ENCODE measurements at regions not wholly inside any gene's neighbourhood (a gene's known extent, or its start where the extent isn't known, plus 50 kb on each side); places are given as distances from the start of the nearest gene placed in this dataset.

GRCh38 chr13:40026174-40026585 is 370.7 kb downstream of the COG6 start:
- Mint-ChIP-seq H3K4me3 (ENCODE audit: unreplicated experiment) (no peak overlapping the region), H3K27me3 (ENCODE audit: insufficient read depth, unreplicated experiment) (peaks cover 3% of the 10 kb centered on the region), H3K36me3 (ENCODE audit: insufficient read depth, unreplicated experiment) (no peaks in the 10 kb centered on the region), H3K4me1 (ENCODE audit: low read depth, unreplicated experiment) (peaks cover 7% of the 10 kb centered on the region), H3K27ac (ENCODE audit: unreplicated experiment) (no peak overlapping the region), H3K9me3 (ENCODE audit: unreplicated experiment) (no peaks in the 10 kb centered on the region)
- Histone ChIP-seq H3K4me1 (no peaks in the 10 kb centered on the region), H3K9me3 (no peaks in the 10 kb centered on the region), H3K4me3 (ENCODE audit: low read depth, low read length) (no peak overlapping the region), H3K27me3 (replicated peaks; ENCODE audit: control insufficient read depth, insufficient read depth, low read length) (no peaks in the 10 kb centered on the region), H3K36me3 (ENCODE audit: control insufficient read depth, insufficient read depth, low read length) (no peaks in the 10 kb centered on the region)
- DNase-seq = no peak
- CTCF ChIA-PET = no interaction called here
- BruUV-seq (replicated peaks) = no TSS peak
- POLR2A ChIA-PET = no interaction called here
- intact Hi-C loops (cut with micrococcal nuclease; ENCODE audit: unreplicated experiment) = no loop called here
- no peak for TF ChIP-seq CTCF (IDR thresholded peaks at IDR 0.05; ENCODE audit: insufficient read depth in 1 of 2, low read depth in 1 of 2, low read length in 1 of 2, severe bottlenecking in 1 of 2, unreplicated experiment in 1 of 2)

- Mint-ChIP-seq H3K4me3 (ENCODE audit: unreplicated experiment) (no peak overlapping the region), H3K4me1 (ENCODE audit: low read depth, unreplicated experiment) (peaks cover 7% of the 10 kb centered on the region), H3K36me3 (ENCODE audit: insufficient read depth, unreplicated experiment) (no peaks in the 10 kb centered on the region), H3K27me3 (ENCODE audit: insufficient read depth, unreplicated experiment) (peaks cover 3% of the 10 kb centered on the region), H3K27ac (ENCODE audit: unreplicated experiment) (no peak overlapping the region), H3K9me3 (ENCODE audit: unreplicated experiment) (no peaks in the 10 kb centered on the region)
- no TSS peak for BruUV-seq (replicated peaks)
- H3K4me3 ChIP-seq (ENCODE audit: low read depth, low read length) = no peak overlapping the region
- H3K4me1 ChIP-seq = no peaks in the 10 kb centered on the region
- ChIA-PET POLR2A (no interaction called here), CTCF (no interaction called here)
- no peak for TF ChIP-seq CTCF (IDR thresholded peaks at IDR 0.05; ENCODE audit: insufficient read depth in 1 of 2, low read depth in 1 of 2, low read length in 1 of 2, severe bottlenecking in 1 of 2, unreplicated experiment in 1 of 2)
- H3K27me3 ChIP-seq (replicated peaks; ENCODE audit: control insufficient read depth, insufficient read depth, low read length) = no peaks in the 10 kb centered on the region
- no peaks in the 10 kb centered on the region for H3K9me3 ChIP-seq
- no peaks in the 10 kb centered on the region for H3K36me3 ChIP-seq (ENCODE audit: control insufficient read depth, insufficient read depth, low read length)
- intact Hi-C loops (cut with micrococcal nuclease; ENCODE audit: unreplicated experiment) = no loop called here
- DNase-seq = no peak
Observed at GRCh38 chr13:40026741-40027140, 371.3 kb downstream of the COG6 start.

- TF ChIP-seq CTCF (IDR thresholded peaks at IDR 0.05; ENCODE audit: insufficient read depth in 1 of 2, low read depth in 1 of 2, low read length in 1 of 2, severe bottlenecking in 1 of 2, unreplicated experiment in 1 of 2) = no peak
- Histone ChIP-seq H3K4me1 (no peaks in the 10 kb centered on the region), H3K36me3 (ENCODE audit: control insufficient read depth, insufficient read depth, low read length) (no peaks in the 10 kb centered on the region), H3K9me3 (no peaks in the 10 kb centered on the region), H3K4me3 (ENCODE audit: low read depth, low read length) (no peak overlapping the region), H3K27me3 (replicated peaks; ENCODE audit: control insufficient read depth, insufficient read depth, low read length) (no peaks in the 10 kb centered on the region)
- Mint-ChIP-seq H3K36me3 (ENCODE audit: insufficient read depth, unreplicated experiment) (no peaks in the 10 kb centered on the region), H3K27ac (ENCODE audit: unreplicated experiment) (no peak overlapping the region), H3K9me3 (ENCODE audit: unreplicated experiment) (no peaks in the 10 kb centered on the region), H3K4me3 (ENCODE audit: unreplicated experiment) (no peak overlapping the region), H3K27me3 (ENCODE audit: insufficient read depth, unreplicated experiment) (peaks cover 3% of the 10 kb centered on the region), H3K4me1 (ENCODE audit: low read depth, unreplicated experiment) (peaks cover 7% of the 10 kb centered on the region)
- intact Hi-C loops (cut with micrococcal nuclease; ENCODE audit: unreplicated experiment) = no loop called here
- no TSS peak for BruUV-seq (replicated peaks)
- ChIA-PET POLR2A (no interaction called here), CTCF (no interaction called here)
- no peak for DNase-seq
Observed at GRCh38 chr13:40028446-40028845, 373.0 kb downstream of the COG6 start.

Data from Caco-2 (cell line).